LNCAP (cell line): ENCODE measurements at regions not wholly inside any gene's neighbourhood (a gene's known extent, or its start where the extent isn't known, plus 50 kb on each side); places are given as distances from the start of the nearest gene placed in this dataset.

Experiments used
- TF ChIP-seq, protein P1 (sequence below): fragments of 450-650 bp; IDR thresholded peaks from 2 replicates; pipeline ENCODE4 v1.5.1; 2017; ENCODE audit warnings: mild to moderate bottlenecking

GRCh38 chr16:85981826-85982562 is 83.0 kb downstream of the IRF8 start:
- TF ChIP-seq, protein P1, sequence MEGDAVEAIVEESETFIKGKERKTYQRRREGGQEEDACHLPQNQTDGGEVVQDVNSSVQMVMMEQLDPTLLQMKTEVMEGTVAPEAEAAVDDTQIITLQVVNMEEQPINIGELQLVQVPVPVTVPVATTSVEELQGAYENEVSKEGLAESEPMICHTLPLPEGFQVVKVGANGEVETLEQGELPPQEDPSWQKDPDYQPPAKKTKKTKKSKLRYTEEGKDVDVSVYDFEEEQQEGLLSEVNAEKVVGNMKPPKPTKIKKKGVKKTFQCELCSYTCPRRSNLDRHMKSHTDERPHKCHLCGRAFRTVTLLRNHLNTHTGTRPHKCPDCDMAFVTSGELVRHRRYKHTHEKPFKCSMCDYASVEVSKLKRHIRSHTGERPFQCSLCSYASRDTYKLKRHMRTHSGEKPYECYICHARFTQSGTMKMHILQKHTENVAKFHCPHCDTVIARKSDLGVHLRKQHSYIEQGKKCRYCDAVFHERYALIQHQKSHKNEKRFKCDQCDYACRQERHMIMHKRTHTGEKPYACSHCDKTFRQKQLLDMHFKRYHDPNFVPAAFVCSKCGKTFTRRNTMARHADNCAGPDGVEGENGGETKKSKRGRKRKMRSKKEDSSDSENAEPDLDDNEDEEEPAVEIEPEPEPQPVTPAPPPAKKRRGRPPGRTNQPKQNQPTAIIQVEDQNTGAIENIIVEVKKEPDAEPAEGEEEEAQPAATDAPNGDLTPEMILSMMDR, result no peak

DNA sequence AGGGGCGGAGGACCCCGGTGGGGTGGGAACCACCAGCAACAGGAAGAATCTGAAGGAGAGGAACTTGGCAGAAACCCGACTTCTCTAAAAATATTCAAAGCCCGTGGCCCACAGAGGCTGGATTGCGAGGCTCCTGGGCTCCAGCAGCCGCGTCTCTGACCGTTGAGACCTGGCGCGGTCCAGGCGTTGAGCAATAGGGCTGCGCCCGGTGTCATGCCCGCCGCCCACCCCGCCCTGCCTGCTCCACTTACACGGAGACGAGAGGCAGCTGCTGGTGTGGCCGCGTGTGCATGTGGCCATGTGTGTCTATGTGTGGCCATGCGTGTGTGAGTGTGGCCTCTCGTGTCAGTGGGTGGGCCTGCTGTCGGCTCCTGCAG is 83.6 kb downstream of the IRF8 start:
- TF ChIP-seq, protein P1, result no peak

DNA sequence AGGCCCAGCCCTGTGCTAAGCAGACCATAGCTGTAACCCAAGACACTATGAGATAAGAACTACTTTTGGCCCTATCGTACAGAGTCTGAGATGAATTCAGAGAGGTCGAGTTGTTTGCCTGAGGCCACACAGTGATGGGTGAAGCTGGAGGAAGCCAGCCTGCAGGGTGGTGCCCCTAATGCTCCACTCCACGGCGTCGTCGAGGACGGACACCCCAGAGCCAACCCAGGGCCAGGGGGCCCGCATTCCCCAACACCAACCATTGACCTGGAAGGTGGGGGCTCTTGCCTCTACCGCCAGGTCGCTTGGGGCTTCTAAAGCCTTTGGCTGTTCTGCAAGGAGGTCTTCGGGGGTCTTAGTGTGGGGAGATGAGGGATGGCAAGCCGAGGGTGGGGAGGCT is 84.1 kb downstream of the IRF8 start:
- TF ChIP-seq, protein P1, result no peak

- TF ChIP-seq, protein P1, result no peak
These were observed 84.8 kb downstream of the IRF8 start for GRCh38 chr16:85983606-85984230.

GRCh38 chr16:85984231-85984880 is 85.4 kb downstream of the IRF8 start:
- TF ChIP-seq, protein P1, result no peak

DNA sequence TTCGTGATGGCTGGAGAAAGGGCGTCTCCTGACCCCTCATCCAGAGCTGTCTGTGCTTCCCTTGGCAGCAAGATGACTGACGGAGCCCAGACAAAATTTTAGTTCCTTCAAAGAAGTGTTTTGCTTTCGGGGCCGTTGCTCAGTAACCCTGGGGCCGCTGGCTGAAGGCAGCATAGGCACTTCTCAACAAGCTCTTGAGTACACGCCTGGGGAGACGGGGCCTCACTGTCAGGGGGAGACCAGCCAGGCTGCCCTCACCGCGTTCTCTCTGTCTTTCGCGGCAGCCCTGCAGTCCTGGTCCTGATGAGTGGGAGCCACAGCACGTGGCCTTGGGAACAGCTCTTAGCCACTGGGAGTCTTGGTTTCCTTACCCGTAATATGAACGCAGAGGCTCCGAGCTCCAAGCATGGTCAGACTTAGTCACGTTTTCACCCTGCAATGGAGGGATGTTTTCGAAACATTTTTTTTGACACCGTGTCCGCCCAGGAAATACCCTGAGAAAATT is 86.0 kb downstream of the IRF8 start:
- TF ChIP-seq, protein P1, result no peak

DNA sequence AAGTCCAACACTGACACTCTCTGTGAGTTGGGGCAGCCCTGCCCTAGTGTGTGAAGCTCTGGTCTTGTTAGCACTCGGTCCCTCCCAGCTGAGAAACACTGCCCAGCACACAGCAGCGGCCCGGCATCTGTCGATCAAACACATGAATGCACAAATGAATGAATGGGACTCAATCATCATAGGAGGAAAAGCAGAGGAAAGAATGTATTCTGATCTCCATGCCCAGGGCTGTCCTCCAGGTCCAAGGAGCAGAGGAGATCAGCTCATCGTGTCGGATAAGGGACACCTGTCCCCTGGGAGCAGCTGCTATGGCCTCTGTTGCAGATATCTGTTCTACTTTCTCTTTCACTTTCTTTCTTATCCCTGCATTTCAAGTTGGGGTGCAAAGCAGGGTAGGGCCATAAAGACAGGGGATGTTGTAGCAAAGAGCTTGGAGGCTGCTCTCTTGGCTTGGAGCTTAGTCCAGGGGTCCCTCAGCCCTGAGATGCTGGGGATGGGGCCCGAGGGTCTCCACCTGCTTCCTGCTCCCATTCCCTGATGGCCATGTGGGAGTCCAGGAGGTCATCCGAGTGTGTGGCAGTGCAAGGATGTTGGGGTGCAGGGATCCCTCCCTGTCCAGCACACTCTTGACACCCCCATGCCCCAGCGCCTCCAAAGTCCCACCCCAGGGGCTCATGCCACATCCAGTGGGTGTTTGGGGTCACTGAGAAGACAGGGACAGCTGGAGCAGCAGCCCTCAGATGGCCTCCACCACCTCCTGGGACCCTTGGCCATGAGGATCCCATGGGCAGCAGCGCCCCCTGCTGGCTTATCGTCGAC is 88.2 kb downstream of the IRF8 start:
- TF ChIP-seq, protein P1, result peak; percentile 59
